GM18505 (cell line): ENCODE measurements at regions not wholly inside any gene's neighbourhood (a gene's known extent, or its start where the extent isn't known, plus 50 kb on each side); places are given as distances from the start of the nearest gene placed in this dataset.

Experiments
- ATAC-seq: cut with Tn5 transposase; IDR thresholded peaks from one replicate; pipeline ENCODE4 v1.9.1; 2021; ENCODE audit not compliant: unreplicated experiment
- POLR2A ChIP-seq: IDR thresholded peaks from 4 replicates; pipeline ENCODE4 v1.6.1; 2011; ENCODE audit warnings: borderline replicate concordance; ENCODE audit not compliant: insufficient read depth, insufficient read length; ENCODE audit errors: extremely low read depth

DNA sequence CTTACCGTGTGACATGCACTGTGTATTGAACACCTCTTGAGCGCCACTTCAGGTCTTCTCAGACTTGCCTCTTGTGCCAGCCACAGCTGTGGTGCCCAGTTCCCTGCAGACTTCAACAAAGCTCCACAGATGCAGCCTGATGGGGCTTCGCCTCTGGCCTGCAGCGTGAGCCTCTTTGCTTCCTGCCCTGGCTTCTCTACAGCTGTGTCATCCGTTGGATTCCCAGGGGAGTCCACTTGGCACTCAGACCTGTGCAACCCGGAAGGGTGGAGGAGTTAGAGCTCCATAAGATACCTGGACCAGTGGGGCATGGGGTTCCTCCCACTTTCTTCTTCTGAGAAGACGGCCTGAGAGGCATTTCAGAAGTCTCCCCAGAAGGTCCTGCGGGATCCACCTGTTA is 57.7 kb upstream of the BNIP2 start:
- no peak for ATAC-seq
- TF ChIP-seq POLR2A: no peak

DNA sequence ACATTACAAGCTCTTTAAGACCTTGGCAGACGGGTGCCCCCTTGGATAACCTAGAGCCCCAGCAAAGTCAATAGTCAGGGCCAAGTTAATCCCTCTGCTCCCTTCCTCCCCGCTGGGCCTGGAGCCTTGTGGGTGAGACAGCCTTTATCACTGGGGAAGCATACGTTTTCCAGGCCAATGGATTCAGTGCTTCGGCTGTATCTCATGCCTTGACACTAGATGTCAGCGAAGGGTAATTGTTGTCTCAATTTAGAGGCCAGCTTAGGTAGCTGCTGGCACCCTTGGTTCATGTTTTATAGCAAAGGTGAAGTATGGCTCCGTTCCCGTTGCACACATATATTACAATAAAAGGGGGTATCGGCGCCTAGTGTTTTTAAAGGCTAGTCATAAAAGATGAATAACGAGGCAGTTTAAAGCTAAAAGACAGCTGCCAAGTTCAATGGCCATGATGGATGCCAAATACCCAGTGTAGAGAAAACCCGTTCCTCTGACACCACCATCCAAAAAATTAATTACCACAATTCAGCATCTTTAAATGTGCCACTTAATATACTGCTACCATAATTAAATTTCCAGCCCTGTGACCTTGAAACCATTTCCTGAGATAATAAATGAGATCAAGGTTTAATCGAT is 52.3 kb upstream of the BNIP2 start:
- no peak for ATAC-seq

DNA sequence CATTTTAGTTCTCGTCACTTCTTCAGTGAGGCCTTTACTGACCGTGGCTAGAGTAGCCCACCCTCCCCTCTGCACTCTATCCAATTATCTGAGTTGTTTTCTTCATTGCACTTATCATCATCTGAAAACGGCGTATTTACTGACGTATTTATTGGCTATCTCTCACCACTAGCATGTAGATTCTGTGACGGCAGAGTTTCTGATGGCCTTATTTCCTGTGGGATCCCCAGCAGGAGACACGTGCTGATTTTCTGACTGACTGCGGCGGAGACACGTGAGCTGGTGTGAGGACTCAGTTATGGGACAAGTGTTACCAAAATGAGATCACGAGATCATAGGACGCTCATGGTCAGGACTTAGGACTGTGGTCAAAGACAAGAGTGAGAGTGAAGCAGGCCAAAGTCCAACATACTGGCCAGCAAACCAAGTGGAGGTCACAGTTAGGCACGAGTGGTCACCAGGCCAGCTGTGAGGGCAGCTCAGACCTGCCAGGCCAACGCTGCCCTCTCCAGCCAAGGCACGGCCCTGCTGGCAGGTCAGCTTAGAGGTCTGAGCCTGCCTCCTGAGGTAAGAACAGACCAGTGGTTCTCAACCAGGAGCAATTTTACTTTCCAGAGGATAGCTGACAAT is 50.6 kb upstream of the BNIP2 start:
- ATAC-seq: no peak
- TF ChIP-seq POLR2A: no peak

More for the DNA sequence above, 52.3 kb upstream of the BNIP2 start:
- TF ChIP-seq POLR2A: no peak
